ENCODE measurements at regions not wholly inside any gene's neighbourhood (a gene's known extent, or its start where the extent isn't known, plus 50 kb on each side); places are given as distances from the start of the nearest gene placed in this dataset.
"Not testable (repeated sequence)": the region's sequence is repeated elsewhere in the genome, so short reads cannot be mapped to it uniquely, and the experiment has no call there.

DNA sequence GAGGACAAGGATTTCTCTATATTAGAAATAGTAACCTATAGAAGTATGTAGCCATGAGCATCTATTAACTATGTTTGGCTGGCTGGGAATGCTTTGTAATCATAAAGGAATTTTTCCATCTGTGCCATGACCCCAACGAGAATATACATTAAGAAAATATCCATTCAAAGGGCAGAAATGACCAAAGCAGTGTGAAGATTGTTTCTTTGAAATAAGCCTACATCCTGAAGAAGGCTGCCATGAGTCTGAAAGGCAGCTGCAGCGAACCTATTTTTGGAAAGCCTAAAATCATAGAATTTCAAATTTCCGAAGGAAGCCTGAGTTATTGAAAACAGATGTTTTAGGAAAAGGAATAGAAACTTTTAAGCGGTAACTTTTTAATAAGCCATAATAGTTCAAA, 244.2 kb upstream of the FOXK1 start:
- no peak for DNase-seq (ENCODE audit: low read depth in 2 of 2)

DNA sequence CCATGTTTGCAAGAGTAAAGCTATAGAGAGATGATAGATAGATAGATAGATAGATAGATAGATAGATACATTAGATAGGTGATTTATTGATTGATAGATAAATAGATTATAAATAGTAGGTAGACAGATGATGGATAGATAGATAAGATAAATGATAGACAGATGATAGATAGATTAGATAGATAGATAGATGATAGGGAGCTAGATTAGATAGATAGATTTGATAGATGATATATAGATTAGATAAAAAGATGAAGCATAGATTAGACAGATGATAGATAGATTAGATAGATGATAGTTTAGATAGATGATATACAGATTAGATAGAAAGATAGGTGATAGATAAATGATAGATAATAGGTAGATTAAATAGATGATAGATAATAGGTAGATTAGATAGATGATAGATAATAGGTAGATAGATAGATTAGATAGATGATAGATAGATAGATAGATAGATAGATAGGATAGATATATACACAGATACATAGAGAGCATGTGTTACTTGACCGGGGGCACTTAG, 243.3 kb upstream of the FOXK1 start:
- DNase-seq (ENCODE audit: low read depth in 2 of 2) = no peak

DNA sequence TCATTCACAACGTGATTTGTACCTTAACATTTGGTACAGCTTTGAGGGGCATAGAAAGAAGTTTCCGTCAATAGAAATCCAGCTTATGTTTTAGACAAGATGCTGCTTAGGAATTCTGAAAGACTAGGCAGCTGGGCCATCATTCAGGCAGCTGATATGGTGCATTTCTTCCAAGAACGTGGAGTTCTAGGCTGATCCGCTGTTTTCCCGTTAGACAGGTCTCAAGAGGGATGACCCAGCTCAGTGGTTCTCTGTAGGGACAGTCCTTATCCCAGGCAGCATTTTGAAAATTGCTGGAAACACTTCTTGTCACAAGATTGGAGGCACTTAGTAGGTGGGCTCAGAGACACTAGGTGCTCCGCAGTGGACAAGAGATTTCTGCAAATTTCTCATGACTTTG, 242.7 kb upstream of the FOXK1 start:
- DNase-seq (ENCODE audit: low read depth in 2 of 2) = no peak

DNA sequence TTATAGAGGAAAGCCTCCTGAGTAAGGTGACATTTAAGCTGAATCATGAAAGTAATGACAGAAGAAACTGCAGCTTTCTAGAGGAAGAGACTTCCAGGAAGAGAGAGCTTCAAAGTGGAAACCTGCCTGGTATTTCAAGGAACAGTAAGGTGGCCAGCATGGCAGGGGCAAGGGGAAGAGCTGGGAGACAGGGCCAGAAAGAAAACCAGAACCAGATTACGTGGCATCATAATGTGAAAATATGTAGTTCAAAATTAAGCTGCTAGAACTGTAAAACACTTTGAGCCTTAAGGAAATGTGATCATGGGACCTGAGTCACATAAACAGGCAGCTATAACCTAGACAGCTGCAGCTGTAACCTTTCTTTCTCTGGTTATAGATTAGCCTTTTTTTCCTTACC, 238.0 kb upstream of the FOXK1 start:
- no peak for DNase-seq (ENCODE audit: low read depth in 2 of 2)

DNA sequence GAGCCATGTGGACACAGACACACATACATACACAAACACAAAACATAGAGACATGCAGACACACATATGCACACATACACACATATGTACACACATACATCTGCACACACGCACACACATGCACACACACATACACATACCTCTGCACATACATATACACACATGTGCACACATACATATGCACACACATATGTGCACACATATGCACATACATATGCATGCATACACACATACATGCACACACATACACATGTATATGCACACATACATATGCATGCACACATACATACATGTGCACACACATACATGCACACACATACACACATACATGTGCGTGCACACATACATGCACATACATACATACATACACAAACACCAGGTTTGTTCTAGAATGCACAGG, 236.3 kb upstream of the FOXK1 start:
- no peak for DNase-seq (ENCODE audit: low read depth in 2 of 2)

DNA sequence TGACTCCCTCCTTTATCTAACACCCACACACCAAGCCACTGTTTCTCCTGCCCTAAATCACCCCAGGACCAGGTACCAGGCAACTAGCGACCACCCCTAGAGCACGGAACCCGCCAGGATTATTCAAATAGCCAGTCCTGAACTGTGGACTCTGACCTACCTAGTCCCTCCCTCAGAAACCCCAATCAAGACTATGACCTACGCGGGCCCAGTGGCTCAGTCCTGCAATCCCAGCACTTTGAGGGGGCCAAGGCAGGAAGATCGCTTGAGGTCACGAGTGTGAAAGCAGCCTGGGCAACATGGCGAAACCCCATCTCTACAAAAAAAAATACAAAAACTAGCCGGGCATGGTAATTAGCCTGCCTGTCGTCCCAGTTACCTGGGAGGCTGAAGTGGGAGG, 232.8 kb upstream of the FOXK1 start:
- DNase-seq (ENCODE audit: low read depth in 2 of 2) = no peak

DNA sequence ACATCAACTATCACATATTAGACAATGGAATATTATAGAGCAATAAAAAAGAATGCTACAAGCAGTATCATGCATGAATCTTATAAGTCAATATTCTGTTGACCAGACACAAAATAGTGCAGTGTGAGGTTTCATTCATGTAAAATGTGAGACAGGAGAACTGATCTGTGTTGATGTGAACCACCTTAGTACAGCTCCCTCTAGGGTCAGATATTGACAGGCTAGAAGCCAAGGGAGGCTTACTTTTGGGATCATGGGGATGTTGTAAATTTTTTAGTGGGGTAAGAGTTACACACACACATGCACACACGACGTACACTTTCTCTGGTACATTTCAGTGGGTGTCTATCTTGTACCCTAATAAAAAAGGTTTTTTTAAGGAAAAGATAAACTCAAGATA, 231.6 kb upstream of the FOXK1 start:
- DNase-seq (ENCODE audit: low read depth in 2 of 2) = no peak

DNA sequence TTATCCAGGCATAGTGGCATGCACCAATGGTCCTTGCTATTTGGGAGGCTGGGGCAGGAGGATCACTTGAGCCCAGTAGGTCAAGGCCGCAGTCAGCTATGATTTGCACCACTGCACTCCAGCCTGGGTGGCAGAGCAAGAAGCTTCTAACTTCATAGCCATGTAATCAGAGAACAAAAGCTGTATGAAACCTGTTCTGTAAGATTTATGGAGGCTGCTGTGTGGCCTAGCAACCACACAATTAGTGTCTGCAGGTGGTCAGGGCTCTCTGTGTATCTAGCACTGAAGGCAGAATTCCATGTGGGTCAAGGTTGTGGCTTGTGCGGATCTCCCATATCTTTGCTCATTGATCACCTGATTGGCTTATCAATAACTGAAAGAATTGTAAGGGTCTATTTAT, 221.5 kb upstream of the FOXK1 start:
- no peak for DNase-seq (ENCODE audit: low read depth in 2 of 2)

DNA sequence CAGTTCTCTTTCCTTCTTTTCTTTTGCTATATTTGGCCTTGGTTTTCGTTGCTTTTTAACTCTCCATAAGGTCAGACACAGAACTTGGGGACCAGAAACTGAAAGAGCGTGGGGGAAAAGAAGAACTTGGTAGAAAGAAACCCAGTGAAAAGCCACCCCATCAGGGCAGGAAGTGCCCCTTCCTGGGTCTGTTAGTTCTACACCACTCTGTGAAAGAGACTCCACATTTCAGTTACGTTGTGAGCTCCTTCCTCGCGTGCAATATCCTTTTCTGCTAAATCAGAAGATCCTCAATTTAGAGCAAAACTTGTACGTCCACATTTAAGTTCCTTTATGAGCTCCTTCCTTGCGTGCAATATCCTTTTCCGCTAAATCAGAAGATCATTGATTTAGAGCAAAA, 220.6 kb upstream of the FOXK1 start:
- no peak for DNase-seq (ENCODE audit: low read depth in 2 of 2)

DNA sequence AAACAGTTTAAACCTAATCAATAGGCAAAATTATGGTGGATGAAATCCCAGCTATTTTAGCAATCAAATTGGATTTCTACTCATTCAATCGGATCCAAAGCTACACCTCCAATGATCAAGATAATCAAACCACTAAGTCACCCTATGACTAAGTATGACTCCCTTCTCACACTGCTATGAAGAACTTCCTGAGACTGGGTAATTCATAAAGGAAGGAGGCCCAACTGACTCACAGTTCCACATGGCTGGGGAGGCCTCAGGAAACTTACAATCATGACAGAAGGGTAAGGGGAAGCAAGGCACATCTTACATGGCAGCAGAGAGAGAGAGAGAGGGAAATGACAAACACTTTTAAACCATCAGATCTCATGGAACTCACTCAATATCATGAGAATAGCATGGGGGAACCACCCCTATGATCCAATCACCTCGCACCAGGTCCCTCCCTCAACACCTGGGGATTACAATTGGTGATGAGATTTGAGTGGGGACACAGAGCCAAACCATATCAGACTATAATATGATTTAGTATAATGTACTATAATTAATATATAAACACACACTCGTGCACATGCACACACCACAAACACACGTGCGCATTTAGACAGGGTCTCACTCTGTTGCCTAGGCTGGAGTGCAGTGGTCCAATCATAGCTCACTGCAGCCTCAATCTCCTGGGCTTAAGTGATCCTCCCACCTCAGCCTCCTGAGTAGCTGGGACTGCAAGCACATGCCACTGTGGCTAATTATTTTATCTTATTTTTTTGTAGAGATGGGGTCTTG, 213.6 kb upstream of the FOXK1 start:
- DNase-seq (ENCODE audit: low read depth in 2 of 2) = no peak

DNA sequence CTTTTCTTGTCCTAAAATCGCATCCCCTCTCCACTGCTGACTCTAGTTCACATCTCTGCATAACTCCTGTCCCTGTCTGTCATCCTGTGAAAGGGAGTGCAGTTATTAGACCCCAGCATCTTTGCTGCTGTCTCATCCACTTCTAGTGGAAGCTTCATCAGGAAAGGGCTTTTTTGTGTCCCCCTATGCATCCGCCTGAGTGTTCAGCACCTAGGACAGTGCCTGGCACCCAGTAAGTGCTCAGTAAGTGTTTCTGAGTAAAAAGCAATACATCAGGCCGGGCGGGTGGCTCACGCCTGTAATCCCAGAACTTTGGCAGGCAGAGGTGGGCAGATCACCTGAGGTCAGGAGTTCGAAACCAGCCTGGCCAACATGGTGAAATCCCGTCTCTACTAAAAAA, 211.8 kb upstream of the FOXK1 start:
- no peak for DNase-seq (ENCODE audit: low read depth in 2 of 2)

DNA sequence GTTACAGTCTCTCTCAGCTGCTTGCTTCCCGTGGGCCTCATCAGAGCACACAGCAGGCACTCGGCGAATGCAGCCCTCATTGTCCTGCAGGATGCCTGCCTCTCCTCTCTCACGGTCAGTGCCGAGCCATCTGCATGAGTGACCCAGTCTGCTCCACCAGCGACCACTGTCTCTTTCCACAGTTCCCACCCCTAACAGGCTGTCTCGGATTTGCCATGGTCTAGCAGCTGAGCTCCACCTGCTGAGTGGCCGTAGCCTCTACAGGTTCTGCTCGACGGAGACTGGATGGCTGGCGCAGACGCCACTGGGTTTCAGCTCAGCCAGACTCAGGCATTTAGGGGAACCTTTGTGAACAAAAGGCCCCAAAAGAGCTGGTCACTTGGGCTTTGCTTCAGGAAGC, 209.4 kb upstream of the FOXK1 start:
- DNase-seq (ENCODE audit: low read depth in 2 of 2) = no peak

DNA sequence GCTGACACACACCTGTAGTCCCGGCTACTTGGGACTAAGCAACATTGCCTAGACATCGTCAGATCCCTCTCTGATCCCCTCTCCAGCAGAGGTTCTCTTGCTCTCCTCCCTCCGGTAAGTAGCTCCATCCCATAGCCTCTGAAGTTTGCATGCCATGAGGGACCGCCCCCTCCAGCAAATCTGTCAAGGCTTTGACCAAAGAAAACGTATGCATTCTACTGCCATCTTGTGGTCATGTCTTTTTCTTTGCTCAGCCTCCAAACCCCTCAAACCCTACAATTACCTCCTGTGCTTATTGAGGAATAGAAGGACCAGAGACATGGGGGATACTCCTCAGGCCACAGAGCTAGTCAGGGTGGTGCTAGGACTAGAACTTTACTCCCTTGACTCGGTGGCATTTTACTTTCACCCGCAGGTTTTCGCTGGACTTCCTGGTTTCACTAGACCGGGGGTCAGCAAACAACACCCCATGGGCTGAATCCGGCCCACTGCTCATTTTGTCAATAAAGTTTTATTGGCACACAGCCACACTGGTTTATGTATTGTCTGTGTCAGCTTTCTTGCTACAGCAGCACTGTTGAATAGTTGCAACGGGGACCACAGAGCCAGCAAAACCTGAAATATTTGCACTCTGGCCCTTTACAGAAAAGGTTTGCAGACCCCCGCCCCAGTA, 202.6 kb upstream of the FOXK1 start:
- DNase-seq (ENCODE audit: low read depth in 2 of 2) = no peak

DNA sequence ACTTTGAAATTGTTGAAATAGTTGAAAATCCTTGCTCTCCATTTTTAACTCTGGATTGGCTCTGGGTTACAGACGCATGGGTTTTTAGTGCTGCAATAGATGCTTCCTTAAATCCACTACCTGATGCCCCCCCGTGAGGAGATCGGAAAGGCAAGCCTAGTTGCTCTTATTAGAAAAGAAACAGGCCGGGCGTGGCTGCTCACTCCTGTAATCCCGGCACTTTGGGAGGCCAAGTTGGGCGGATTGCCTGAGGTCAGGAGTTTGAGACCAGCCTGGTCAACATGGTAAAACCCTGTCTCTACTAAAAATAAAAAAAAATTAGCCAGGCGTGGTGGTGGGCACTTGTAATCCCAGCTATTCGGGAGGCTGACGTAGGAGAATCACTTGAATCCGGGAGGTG, 202.0 kb upstream of the FOXK1 start:
- not testable (repeated sequence) for DNase-seq (ENCODE audit: low read depth in 2 of 2)

DNA sequence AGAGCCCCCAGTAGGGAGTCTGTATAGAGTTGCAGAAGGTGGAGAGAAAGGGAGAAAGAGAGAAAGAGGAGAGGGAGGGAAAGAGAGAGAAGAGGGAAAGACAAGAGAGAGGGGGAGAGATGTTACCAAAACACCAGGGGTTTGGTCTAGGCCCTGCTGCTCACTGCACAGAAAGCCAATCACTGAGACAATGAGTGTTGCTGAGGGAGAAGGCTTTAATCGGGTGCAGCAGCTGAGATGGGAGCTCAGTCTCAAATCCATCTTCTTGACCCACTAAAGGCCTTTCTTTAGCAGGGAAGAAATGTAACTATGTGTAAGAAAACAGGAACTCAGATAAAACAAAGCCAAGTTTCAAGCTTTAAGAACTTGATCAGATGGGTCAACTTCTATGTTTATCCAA, 198.2 kb upstream of the FOXK1 start:
- no peak for DNase-seq (ENCODE audit: low read depth in 2 of 2)

DNA sequence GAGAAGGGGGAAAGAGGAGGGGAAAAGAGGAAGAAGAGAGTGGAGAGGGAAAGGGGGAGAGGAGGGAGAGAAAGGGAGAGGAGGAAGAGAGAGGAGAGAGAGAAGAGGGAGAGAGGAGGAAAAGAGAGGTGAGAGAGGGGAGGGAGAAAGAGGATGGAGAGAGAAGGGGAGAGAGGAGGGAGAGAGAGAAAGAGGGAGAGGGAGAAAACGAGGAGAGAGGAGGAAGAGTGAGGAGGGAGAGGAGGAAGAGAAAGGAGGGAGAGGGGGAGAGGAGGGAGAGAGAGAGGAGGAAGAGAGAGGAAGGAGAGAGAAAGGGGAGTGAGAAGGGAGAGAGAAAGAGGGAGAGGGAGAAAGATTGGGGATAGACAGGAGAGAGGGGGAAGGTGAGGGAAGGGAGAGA, 197.6 kb upstream of the FOXK1 start:
- no peak for DNase-seq (ENCODE audit: low read depth in 2 of 2)

DNA sequence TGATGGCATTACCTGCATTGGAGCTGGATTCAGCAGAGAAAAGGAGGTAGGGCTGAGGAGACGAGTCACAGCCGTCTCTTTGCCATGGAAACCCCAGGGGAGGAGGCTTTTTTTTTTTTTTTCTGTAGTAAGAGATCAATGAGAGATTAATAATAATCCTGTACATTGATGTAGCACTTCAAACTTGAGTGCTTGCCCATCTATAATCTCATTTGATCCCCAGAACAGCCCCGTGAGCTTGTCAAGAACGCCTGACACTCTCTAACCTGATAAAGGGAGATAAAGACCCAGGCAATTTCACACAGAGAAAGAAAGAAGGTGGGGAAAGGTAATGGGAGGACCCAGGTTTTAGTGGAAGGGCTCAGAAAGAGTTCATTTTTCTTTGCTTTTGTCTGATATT, 195.2 kb upstream of the FOXK1 start:
- no peak for DNase-seq (ENCODE audit: low read depth in 2 of 2)

DNA sequence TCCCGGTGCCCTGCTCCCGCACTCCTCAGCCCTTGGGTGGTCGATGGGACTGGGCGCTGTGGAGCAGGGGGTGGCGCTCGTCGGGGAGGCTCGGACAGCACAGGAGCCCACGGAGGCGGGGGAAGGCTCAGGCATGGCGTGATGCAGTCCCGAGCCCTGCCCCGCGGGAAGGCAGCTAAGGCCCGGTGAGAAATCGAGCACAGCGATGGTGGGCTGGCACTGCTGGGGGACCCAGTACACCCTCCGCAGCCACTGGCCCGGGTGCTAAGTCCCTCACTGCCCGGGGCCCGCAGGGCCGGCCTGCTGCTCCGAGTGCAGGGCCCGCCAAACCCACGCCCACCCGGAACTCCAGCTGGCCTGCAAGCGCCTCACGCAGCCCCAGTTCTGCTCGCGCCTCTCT, 185.2 kb upstream of the FOXK1 start:
- not testable (repeated sequence) for DNase-seq (ENCODE audit: low read depth in 2 of 2)

DNA sequence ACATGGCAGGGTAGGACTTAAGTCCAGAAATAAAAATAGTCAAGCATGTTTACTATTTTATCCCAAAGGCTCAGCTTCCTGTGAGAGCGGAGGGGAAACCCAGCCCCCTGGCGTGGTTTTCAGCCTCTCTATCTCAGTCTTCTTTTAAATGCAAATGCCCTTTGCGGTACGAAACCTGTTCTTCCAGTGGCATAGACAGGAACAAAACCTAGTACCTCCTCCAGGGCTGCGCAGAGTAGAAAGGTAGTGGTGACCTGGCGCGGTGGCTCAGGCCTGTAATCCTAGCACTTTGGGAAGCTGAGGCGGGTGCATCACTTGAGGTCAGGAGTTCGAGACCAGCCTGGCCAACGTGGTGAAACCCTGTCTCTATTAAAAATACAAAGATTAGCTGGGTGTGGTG, 181.3 kb upstream of the FOXK1 start:
- no peak for DNase-seq (ENCODE audit: low read depth in 2 of 2)

DNA sequence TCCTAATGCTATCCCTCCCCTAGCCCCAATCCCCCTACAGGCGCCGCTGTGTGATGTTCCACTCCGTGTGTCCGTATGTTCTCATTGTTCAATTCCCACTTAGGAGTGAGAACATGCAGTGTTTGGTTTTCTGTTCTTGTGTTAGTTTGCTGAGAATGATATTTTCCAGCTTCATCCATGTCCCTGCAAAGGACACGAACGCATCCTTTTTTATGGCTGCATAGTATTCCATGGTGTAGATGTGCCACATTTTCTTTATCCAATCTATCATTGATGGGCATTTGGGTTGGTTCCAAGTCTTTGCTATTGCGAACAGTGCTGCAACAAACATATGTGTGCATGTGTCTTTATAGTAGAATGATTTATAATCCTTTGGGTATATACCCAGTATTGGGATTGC, 174.2 kb upstream of the FOXK1 start:
- DNase-seq (ENCODE audit: low read depth in 2 of 2) = not testable (repeated sequence)

DNA sequence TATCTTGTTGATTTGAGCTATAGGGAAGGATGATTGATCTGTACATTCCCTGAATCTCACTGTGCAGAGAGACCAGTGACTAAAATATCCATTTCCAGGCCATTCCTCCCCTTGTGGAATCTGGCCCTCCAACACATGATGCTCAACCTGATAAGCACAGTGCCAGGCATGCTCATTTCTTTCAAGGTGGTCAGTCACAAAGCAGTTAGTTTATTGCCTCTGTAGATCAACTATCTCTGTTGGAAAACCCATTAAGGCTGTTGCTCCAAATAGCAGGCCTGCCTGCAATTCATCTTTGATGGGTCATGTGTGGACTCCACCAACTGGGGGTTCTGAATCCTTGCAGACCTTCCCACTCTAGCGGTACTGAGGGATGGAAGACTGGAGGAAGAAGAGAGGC, 168.6 kb upstream of the FOXK1 start:
- DNase-seq (ENCODE audit: low read depth in 2 of 2) = no peak

DNA sequence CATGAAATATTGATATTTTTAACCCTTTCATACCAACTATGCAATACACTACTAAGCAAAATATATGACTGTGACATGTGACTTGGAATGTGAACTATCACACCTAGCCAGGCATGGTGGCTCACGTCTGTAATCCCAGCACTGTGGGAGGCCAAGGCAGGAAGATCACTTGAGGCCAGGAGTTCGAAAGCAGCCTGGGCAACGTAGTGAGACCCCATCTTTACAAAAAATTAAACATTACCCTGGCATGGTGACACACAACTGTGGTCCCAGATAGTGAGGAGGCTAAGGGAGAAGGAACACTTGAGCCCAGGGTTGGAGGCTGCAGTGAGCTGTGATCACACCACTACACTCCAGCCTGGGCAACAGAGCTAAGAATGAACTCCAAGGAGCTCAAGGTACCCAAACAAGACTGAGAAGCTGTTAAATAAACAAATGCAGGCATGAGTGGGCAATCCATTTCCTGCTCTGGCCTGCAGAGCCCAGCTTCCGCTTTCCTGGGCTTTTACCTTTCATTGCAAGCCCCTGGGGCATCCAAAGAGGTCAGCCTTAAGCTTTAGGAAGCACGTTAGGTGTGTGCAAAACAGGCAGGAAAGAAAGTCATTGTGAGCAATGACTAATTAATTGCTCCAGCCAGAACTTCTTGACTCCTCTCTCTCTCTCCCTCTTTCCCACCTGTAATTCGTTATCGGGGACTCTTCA, 162.1 kb upstream of the FOXK1 start:
- DNase-seq (ENCODE audit: low read depth in 2 of 2) = no peak

DNA sequence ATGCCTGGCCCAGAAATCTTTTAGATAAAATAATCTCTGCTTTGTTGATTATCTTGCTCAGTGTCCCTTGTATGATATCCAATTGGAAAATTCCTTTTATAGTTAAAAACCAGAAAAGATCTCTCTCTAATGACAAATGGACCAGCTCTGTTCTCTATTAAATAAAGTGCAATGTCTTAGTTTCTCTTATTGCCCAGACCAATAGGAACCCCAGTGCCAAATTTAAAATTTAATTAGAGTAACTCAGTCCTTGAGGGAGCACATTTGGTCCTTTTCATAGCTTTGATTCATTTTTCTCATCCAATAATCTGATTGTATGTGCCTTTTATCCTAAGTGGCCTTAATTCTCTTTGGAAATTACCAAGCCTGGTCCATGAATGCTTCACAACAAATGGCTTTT, 158.9 kb upstream of the FOXK1 start:
- DNase-seq (ENCODE audit: low read depth in 2 of 2) = no peak
